HG02678 (cell line): ENCODE measurements at regions not wholly inside any gene's neighbourhood (a gene's known extent, or its start where the extent isn't known, plus 50 kb on each side); places are given as distances from the start of the nearest gene placed in this dataset.
"Not testable (repeated sequence)": the region's sequence is repeated elsewhere in the genome, so short reads cannot be mapped to it uniquely, and the experiment has no call there.

ENCODE experiments used
- ATAC-seq: cut with Tn5 transposase; IDR thresholded peaks from one replicate; pipeline ENCODE4 v1.9.1; 2021; ENCODE audit warnings: mild to moderate bottlenecking, moderate library complexity; ENCODE audit not compliant: unreplicated experiment

- ATAC-seq: not testable (repeated sequence)
Observed at GRCh38 chr2:89202518-89202917, 511.0 kb downstream of the RPIA start.

DNA sequence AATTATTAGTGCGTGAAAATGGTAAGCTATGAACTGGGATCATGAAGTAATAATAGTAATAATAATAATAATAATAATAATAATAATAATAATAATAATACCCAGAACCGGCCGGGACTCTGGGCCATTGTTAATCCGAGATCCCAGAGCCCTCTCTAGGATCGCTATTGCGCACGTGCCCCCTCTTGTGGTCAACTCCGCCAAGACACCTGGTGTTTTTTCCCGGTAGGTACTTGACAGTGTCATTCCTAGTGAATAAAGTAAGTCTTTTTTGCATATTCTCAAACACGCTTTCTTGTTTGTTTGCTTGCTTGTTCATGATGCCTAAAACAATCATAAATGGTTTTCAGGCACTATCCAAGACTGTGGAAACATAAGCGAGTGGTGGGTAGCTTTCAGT is 513.7 kb downstream of the RPIA start:
- peak; percentile 64 for ATAC-seq

DNA sequence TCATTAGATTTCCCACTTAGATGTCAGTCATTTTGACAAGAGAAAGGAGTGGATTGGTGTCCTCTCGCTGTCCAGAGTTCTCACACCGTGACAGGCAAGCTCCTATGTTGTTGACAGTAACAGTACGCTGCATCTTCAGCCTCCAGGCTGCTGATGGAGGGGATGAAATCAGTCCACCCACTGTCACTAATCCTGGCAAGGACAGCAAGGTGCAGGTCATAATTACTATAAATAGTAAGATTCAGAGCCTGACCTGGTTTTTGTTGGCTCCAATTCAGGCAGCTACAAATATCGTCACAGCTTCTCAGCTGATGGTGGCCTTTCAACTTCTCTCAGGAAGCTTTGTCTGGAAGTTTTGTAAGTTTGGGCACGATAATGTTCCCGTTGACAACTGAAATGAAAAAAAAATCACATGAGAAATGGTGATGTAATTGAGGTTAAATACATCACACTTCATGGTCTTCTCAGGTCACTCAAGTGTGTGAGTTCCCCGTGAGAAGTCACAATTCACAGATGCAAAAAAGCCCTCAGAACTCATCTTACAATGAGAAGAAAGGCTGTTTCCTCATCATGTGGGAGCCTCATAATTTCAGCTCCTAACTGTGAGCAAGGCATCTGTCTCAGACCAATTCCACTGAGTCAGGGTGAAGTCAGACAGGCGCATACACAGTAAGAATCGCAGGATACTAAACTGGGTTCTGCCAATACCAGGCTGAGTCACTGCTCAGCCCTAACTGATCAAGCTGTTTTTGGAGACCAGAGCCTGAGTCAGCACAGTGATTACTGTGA is 516.9 kb downstream of the RPIA start:
- ATAC-seq: not testable (repeated sequence)

GRCh38 chr2:89213151-89213550 is 521.7 kb downstream of the RPIA start:
- ATAC-seq: not testable (repeated sequence)

DNA sequence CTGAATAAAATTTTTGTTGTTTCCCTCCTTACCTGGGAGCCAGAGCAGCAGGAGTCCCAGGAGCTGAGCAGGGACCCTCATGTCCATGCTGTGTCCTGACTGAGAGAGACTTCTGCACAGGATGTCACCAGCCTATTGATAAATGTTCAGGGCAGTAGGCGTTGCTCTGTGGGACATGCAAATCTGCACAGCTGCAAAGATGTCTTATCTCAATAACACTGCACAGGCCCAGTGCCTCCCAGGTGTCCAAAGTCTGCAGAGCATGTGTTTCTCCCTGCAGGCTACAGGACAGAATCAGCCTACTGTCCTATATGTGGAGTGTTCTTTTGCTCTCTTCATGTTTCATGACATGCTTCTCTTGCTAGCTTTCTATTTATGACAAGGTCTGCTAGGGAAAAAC is 522.3 kb downstream of the RPIA start:
- peak; percentile 90 for ATAC-seq

GRCh38 chr2:89221474-89221873 is 530.0 kb downstream of the RPIA start:
- not testable (repeated sequence) for ATAC-seq

- ATAC-seq: not testable (repeated sequence)
Observed at GRCh38 chr2:89222063-89222732, 530.7 kb downstream of the RPIA start.

GRCh38 chr2:89224803-89225202 is 533.3 kb downstream of the RPIA start:
- not testable (repeated sequence) for ATAC-seq

DNA sequence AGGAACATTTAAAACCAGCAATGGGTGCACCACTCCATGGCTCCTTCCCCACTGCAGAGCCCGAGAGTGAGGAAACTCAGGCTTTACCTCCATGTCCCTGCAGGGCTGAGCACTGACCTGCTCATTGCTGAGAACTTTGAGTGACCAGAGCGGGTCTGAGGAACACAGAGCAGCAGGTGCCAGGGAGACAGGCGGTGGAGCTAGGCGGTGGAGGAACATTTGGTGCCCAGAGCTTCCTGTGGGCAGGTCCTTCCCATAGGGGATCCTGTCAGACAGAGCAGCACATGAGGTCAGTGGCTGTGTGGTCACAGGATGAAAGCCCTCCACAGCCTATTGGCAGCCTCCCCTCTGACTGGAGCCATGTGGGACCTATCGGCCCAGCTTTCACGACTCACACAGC is 538.5 kb downstream of the RPIA start:
- not testable (repeated sequence) for ATAC-seq

- not testable (repeated sequence) for ATAC-seq
Observed at GRCh38 chr2:89231241-89231640, 539.8 kb downstream of the RPIA start.

DNA sequence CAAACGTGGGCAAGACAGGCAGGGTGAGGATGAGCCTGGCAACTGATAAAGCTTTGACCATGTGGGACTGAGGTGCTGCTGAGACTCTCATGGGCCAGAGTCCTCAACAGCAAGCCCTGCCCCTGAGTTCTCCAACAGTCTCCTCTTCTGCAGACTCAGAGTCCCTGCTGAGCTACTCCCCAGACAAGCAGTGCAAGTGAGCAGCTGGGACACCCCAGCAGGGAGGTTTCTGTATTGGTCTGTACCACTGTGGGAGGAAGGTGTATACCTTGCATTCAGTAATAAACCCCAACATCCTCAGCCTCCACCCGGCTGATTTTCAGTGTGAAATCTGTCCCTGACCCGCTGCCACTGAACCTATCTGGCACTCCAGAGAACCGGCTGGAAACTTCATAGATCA is 542.5 kb downstream of the RPIA start:
- not testable (repeated sequence) for ATAC-seq

DNA sequence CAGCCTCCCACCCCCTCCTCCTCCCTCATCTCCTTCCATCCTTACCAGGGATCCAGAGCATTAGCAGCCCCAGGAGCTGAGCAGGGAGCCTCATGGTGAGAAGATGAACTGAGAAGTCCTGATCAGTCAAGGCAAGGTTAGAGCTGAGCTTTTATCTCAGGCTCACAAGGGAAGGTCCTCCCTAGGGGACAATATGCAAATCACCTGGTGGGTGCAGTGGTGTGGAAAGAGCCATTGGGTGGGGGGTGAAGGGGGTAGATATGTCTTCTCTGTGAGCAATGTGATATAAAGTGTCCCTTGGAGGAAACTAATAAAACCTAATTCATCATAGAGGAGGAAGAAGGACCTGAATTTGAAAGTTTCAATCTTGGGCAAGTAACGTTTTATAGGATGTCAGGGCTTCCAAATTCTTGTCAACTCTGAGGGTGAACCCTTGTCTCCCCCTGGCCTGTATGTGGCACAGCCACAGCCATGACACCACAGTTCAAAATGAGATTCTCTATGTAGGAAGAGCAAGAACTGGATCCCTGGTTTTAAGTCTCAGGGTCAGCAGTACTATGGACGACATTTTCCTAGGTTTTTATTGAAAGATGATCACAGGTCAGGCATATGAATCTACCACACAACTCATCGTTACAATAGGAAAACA is 543.5 kb downstream of the RPIA start:
- not testable (repeated sequence) for ATAC-seq

- not testable (repeated sequence) for ATAC-seq
Observed at GRCh38 chr2:89236832-89237450, 545.5 kb downstream of the RPIA start.

GRCh38 chr2:89237783-89238182 is 546.3 kb downstream of the RPIA start:
- not testable (repeated sequence) for ATAC-seq

GRCh38 chr2:89243114-89243700 is 551.7 kb downstream of the RPIA start:
- ATAC-seq: peak; percentile 95

DNA sequence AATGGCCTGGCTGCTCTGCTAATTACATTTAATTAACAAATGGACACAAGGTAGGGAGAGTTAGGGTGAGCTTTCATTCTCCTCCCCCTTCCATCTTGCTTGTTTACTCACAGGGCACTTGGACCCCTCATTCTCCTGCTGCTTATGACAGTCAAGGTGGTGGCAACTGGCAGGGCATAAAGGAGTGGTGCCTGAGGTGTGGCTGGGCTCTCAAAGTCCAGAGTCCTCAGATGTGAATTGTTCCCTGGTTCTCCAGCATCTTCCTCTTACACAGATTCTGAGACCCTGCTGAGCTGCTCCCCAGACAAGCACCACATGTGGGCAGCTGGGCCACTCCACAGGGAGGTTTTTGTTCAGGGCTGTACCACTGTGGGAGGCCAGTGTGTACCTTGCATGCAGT is 552.9 kb downstream of the RPIA start:
- ATAC-seq: not testable (repeated sequence)

DNA sequence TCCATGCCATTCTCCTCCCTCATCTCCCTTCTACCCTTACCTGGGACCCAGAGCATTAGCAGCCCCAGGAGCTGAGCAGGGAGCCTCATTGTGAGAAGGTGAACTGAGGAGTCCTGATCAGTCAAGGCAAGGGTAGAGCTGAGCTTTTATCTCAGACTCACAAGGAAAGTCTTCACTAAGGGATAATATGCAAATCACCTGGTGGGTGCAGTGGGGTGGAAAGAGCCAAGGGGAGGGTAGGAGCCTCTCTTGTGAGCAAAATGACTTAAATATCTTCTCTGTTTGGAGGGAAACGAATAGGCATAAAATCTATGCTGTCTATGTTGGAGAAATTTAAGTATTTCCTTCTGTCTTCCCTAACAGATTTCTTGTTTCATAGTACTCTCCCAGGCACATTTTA is 554.0 kb downstream of the RPIA start:
- not testable (repeated sequence) for ATAC-seq

GRCh38 chr2:89246027-89246426 is 554.6 kb downstream of the RPIA start:
- ATAC-seq: not testable (repeated sequence)

DNA sequence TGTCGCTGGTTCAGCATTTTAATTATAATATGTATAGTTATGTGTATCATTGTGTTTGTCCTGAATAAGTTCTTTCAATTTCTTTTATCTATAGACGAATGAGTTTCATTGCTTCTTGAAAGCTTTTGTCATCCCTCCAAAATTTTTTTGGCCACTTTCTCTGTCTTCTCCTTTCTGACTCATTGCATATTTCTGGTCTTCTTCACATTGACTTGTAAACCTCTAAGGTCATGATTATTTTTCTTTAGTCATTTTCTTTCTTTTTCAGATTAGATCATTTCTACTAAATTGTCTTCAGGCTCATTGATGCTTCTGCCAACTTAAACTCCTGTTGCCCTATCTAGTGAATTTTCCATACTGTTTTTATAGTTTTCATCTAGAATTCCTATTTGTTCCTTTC is 555.1 kb downstream of the RPIA start:
- not testable (repeated sequence) for ATAC-seq

- not testable (repeated sequence) for ATAC-seq
Observed at GRCh38 chr2:89255013-89255412, 563.5 kb downstream of the RPIA start.

DNA sequence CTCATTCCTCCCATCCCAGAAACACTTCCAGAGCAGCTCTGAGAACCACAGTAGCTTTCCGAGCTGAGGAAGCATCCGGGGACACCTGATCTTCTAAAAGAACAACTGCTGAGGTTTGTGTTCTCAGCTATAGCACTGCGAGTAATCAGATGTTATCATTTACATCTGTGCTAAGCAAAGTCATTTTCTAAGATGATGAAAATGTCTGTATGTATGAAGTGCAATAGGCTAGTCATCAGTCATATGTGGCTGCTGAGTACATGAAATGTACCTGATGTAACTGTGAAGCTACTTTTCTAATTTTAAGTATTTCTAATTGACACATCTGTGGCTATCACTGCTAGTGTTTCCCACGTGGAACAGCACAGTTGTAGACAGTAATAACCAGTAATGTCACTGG is 582.0 kb downstream of the RPIA start:
- not testable (repeated sequence) for ATAC-seq
